ENCODE measurements at regions not wholly inside any gene's neighbourhood (a gene's known extent, or its start where the extent isn't known, plus 50 kb on each side); places are given as distances from the start of the nearest gene placed in this dataset.

DNA sequence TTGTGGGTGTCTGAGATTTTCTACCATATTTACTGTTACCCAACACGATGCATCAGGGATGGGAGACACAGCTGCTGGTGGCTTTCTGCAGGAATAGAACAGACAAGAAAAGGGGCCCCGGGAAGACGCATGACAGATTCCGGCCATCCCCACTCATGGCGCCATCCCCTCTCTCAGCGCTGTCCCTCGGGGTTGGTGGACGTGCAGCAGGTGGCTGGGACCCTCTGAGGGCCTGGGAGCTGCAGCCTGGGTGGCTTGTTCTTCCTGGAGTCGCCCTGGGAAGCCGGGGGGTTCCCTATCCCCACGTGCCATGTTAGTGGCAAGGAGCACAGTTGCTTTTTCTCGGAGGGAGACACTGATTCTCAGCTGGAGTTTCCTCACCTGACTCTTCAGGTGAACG, 1123.3 kb downstream of the BRD1 start:
- no peak for DNase-seq

DNA sequence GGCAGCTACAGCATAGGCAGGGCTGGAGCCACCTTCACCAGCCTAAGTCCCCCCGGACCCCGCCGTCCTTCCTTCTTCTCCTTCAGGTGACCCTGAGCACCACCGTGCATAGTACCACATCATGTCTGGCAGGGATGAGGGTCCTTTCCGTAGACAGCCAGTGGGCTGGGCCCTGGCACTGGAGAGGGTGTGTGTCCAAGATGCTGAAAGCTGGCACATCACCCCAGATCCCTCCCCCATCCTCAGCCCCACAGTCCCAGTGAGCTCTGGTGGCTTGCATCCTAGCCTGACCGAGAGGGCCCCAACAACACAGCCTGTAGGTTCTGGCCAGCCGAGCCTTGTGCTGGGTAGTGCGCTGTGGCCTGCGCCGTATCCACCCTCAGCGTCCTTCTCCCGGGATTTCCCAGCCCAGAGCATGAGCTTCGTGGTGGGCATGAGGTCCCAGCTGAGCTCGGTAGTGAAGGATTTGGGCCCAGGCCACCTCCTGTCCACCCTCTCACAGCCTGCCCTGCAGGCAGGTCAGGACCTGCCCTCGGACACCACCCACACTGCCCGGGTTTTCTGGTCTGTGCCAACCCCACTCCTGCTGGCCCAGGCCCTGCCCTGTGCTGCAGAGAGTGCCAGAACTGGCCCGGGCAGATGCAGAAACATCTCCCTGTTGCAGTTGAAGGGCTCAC, 1124.3 kb downstream of the BRD1 start:
- DNase-seq = no peak

DNA sequence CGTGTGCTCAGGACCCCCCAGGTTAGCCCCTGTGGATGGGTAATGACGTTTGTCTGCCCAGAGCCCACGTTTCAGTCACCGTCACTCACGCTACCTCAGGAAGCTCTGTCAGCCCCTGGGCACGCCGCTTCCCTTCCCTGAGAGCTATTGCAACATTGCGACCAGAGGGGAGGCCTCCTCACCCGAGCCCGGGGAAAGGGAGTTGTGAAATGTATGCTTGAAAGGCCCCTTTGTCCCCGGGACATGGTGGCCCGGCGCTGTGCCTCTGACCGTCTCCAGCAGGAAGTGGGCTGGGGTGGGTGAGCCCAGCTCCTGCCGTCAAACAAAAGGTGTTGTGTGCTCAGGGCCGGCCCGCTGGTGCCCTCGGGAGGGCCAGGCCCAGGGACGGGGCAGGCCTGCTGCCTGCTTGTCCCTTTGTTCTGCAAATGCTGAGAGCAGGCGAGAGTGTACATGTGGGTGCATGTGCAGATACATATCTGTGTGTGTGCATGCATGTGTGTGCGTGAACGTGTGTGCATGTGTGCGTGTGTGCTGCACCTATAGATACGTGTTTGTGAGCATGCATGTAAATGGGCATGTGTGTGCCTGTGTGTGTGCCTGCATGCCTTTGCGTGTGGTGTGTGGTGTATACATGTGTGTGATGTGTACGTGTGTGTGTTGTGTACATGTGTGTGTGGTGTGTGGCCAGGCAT, 1125.0 kb downstream of the BRD1 start:
- DNase-seq = no peak

DNA sequence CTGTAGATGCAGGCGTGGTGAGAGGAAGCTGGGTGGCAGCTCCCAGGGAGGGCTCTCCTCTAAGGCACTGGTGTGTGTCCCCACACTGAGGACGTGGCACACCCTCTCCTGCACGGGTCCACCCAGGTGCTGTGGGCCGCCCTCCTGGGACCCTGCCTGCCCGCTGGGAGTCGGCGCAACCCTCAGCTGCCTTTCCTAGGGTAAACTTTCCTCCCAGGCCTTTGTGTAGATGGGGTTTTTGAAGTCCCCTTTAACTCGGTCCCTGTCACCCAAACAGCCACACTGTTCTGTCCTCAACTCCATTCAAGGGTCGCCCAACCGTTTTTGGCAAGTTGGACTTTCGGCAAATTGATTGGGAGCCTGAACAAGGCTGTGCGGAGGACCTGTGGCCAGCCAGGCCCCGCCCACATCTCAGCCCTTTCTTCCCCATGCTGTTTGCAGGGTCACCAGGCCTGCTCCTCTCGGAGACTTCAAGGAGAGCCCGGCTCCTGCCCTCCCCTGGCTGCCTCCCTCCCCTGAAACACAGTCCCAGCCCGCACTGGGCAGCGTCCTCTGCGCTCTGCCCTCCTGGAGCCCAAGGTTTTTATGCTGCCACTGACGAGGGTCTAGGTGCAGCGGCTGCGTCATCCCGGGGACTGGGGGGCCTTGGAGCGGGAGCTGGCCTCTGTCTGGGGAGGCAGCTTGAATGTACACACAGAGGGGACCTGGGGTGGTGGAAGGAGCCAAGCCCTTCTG, 1126.2 kb downstream of the BRD1 start:
- no peak for DNase-seq

DNA sequence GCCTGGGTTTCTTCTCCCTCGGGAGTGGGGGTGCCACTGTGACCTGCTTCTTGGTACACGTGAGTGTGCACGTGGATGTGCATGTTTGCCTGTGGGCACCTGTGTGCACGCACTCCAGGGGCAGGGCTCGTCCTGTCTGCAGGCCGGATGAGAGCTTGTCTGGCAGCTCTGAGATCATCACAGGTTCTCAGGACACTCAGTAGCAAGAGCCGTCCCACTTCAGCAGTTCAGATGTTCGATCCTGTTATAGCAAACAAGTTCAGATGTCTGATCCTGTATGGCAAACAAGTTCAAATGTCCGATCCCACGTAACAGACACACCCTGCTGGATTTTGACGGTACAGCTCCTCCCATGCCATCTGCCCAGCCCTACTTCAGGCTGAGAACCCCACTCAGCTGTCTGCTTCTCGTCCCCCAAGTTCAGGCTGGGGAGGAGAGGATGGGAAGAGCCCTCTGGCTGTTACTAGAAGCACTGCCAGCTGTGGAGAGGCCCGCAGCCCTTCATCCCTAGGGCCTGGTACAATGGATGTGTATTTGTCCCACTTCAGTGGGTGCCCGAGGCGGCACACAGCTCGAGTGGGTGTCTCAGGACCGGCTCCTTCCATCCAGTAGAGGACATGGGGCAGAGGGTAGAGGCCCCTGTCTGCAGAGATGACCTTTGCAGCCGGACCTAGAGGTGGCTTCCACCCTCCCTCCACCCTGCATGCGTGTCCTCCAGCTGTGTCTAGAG, 1126.9 kb downstream of the BRD1 start:
- no peak for DNase-seq

DNA sequence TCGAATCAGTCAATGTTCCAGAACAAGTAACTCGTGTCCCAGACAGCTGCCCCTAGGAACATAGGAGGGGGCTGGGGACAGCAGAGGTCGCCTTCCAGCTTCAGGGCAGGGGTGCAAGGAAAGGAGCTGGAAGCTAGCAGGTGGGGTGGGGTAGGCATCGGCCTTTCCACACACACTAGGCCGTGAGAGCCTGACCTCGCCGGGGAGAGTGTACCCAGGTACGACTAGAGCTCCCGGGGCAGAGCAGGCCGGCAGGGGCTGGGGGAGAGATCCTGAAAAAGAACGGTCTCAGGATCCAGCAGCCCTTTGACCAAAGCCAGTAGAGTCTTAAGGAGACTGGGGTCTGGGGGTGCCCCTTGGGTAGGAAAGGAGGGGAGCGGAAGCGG, 1127.5 kb downstream of the BRD1 start:
- no peak for DNase-seq

DNA sequence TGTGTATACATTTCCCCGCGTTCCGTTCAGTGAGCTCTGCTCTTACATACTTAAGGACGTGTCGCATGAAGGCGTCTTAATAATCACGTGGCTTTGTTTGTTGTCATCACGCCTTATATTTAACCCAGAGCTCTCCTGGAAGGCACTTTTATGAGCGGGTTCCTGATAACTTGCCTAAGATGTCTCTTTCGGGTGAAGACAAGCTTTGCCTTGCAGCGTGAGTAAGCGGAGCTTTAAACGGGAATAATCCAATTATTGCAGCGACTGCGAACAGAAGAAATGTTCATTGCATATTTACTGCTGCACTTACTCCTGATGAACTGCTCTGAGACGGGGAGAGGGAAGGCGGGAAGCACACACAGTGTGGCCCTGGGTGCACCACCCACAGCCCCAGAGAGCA, 1128.2 kb downstream of the BRD1 start:
- no peak for DNase-seq

DNA sequence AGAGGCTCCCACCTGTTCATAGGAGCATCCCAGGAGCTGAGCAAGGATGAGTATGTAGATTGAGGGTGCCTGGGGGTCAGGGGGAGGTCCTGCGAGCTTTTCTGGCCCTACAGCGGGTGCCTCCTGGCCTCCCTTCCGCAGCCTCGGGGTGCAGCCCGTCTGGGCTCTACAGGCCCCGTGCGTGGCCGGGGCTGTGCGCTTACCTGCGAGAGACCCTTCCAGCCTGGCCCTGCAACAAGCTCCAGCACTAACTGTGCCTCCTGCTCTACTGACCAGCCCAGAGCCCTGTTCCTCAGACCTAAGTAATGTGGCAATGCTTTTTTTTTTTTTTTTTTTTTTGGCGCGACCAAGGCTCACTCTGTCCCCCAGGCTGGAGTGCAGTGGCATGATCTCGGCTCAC, 1129.1 kb downstream of the BRD1 start:
- no peak for DNase-seq

DNA sequence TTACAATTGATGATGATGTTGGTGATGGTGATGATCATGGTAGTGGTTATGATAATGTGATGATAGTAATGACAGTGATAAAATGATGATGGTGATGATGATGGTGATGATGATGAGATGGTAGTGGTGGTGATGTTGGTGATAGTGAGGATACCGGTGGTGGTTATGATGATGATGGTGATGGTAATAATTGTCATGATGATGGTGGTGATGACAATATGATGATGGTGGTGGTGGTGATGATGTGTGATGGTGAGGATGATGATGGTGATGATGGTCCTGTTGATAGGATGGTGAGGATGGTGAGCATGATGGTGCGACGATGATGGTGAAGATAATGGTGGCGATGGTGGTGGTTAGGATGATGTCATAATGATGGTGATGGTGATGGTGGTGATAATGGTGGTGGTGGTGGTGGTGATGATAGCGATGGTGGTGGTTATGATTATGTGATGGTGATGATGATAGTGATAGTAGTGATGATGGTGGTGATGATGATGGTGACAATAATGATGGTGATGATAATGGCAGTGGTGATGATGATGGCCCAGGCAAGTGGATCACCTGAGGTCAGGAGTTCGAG, 1129.9 kb downstream of the BRD1 start:
- DNase-seq = no peak

DNA sequence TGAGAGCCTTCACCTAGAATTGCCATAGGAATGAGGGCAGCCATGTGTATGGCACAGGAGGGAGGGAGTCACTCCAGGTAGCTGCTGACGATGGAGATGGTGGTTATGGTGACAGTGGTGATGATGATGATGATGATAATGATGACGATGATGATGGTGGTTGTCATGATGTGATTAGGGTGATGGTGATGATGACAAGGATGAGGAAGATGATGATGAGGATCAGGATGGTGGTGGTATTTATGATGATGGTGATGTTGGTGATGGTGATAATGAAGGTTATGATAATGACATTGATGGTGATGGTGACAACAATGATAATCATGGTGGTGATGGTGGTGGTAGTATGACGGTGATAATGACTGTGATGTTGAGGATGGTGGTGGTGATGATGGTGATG, 1130.5 kb downstream of the BRD1 start:
- no peak for DNase-seq

DNA sequence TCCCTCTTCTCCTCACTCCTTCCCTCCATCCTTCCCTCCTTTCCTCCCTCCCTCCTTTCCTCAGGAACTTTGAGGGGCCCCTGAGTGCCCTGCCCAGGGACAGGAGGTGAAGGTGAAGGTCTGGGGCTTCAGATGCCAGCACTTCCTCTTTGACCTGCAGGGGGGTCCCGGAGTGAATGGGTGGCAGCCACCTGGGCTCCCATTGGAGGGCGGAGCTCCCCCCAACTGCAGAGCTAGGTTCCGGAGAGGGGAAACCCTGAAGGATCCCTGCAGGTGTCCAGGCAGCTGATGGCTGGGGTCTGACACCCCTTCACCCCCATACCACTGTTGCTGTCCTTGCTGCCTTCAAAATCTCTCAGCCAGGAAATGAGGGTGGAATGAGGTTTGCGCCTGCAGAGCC, 1131.3 kb downstream of the BRD1 start:
- DNase-seq = no peak

DNA sequence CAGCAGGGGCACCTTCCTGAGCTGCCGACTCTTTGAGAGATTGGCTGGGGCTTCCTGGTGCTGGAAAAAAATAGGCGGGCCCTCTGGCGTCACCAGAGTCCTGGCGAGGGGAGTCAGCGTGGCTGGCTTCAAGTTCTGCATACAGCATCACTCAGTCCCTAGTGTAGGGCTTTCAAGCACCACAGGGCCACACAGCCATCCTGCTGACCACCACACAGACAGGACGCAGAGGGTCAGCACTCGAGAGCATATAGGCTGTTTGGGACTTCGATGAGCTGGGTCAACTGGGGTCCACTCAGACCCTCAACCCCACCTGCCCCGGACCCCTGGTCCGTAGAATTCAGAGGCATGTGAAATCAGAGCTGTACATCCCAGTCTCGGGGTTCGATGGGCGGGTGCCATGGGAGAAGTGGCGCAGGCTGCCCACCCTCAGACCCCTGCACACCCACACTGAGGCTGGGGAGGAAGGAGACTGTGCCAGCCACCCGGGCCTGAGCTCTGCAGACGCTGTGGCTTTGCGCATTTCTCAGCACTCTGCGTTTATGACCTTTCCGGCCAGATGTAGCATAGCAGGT, 1131.9 kb downstream of the BRD1 start:
- DNase-seq = no peak

DNA sequence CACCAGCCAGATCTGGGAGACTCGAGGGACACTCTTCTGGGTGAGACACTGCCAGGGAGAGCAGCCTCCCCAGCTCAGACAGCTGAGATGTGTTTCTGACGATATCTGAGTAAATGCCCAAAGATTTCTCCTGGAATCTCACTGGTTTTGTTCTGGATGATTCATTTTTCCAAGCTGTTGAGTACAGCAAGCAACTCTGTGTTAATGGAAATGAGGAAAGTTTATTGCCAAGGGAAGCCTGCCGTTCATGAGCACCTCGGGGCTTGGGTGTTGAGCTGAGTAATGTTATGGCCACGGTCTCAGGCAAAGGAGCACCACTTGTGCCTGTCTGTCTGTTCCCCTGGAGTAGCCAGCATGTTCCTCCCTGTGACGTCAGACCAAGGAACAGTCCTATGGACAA, 1132.4 kb downstream of the BRD1 start:
- no peak for DNase-seq

DNA sequence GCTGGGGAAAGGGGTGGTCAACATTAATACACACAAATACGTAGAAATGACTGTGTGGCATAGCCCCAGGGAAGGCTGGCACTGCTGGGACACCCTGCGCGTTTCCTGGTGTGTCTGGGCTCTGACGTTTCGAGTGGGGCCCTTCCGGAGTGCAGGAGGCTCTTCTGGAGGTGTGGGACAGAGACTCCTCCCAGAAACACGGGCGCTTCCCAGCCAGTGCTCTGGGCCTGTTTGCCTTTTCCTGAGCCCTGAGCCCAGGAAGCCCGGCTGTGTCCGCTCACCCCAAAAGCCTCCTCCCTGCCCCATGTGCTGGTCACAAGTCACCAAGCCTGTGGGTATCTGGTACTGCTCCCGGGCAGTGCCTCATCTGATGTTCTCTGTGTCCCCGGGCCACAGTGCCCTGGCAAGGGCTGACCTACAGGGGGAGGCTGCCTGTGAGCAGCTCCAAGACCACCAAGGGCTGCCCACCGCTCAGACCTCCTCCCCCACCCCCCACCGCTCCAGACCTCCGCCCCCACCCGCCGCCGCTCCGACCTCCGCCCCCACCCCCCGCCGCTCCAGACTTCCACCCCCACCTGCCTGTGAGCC, 1133.3 kb downstream of the BRD1 start:
- DNase-seq = no peak

DNA sequence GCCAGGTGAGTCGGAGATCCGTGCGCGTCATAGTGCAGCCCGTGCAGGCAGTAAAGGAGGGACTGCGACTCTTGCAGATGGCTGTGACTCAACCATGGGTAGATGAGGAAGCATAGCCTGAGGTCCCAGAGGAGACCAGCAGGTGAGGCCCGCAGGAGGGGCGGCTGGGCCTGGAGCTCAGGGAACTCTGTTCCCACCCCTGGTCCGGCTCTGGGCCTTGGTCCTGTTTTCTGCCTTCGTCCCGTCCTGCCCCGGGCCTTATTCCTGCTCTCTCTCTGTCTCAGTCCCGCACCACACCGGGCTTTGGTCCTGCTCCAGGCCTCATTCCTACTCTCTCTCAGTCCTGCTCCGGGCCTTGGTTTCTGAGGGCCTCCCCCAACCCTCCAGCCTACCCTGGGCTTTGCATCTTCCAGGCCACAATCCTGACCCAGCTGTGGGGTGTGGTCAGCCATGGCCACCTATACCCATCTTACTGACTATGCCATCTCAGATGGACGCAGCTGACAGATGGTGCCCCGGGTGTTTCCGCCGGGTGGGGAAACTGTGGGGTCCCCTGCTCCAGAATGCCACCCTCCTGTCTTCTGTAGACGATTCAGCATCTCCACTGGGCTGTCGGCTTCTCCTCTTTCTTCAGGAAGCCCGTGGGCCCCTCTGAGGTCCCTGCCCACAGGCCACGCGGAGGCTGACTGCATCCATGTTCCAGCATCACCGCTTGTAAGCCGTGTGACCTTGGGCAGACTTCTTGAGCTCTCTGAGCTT, 1134.1 kb downstream of the BRD1 start:
- DNase-seq = no peak

DNA sequence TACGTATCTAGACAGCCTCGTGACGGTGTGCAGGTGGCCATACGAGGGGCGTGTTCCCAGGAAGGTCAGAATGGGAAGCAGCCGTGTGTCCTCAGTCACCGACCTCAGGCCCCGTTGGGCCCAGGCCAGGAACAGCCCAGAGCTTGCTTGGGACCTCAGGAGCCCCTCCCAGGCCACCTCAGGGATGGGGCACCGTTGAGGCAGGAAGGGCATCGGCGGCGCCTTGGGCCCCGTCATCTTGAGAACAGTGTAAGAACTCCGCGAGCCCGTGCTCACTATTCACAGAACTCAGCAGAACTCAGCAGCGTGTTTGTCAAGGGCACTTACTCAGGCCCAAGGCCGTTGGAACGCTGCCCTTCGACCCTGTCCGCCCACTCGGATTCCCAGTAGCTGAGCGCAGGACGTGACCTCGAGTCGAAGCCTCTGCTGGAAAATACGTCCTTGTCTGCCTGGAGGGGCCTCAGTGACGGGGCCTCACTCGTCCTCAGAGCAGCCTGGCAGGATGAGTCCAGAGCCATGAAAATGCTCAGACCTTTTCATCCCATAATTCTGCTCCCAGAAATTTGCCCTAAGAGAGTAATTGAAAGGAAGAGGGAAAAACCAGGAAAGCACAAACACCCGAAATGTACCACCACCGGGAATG, 1134.8 kb downstream of the BRD1 start:
- no peak for DNase-seq

DNA sequence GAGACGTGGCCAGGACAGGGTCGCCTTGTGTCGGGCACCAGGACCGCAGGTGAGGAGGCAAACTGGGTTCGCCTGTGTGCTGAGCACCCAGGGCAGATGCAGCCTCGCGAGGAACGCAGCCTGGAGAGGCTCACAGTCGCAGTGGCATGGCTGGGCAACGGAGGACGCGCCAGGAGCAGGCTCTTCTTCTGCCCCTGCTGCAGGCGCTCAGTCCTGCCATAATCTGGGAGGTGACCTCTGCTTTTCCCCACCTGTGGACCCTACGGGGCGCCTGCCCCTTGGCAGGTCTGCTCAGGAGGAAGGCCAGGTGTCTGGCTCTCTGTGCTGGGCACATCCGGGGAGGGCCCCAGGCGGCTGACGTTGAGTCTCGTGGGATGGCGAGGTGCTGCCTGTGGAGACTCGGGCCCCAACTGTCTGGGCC, 1136.2 kb downstream of the BRD1 start:
- DNase-seq = no peak

DNA sequence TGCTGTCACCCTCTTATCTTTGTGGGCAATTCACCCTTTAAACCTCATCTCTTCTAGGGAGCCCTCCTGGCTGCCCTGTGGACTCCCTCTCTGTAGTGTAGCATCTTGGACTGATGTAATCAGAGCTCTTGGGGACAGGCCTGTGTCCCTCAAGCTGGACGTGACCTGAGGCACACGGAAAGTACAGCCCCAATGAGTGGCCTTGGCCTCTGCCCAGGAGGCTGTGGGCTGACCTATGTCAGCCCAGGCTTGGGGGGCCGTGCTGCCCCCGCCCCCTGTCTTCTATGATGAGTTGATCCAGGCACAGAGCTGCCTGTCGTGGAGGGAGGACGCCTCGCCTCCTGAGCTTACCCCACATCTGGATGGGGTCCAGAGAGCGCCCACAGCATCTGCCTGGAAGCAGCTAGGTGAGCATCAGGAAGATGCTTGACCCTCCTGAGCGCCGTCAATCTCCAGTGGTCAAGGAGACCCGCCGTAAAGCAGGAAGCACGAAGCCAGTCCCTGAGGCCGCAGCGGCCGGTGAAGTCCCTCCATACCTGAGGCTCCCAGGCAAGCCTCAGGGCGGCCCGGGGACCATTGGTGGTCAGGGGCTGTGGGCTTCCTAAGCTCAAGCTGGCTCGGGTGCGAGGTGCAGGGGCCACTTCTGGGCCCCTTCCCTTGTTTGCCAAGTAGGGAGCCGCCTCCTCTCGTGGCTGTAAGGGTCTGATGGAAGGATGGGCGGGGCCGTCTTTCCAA, 1136.9 kb downstream of the BRD1 start:
- DNase-seq = no peak

DNA sequence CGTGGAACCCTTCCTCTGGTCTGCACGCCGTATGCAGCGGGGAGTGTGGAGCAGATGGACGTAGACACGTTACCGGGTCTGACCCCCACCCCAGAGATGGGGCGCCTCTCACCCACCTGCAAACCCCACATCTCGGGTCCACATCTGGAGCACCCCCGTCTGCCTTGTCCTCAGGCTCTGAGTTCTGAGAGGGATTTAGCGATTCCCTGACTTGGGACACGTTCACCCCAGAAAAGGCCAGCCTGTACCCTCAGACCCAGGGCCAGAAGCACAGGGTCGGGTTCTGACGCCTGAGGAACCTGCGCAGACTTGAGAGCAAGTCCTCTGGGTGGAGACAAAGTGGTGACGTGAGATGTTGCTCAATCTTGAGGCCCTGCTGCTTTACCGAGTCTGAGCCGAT, 1138.5 kb downstream of the BRD1 start:
- no peak for DNase-seq

DNA sequence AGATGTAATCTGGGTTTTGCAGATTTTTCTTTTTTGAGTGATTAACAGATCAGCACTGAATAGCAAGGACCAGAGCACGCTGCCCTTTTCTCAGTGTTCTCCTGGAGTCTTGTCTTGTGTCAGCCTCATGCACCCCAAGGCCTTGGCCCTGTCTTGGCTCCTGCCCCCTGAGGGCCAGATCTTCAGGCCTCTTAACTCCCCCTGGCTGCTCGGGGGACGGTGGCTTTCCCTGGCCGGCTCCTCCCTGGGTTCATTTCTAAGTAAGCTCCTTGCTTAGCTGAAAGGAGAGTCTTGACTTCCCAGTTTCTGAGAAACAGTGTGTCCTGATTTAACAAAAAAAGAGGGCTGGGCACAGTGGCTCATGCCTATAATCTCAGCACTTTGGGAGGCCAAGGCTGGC, 1139.3 kb downstream of the BRD1 start:
- no peak for DNase-seq

Data from stimulated activated CD4-positive, alpha-beta T cell treated with anti-CD3 and anti-CD28 coated beads, Interleukin-12 subunit alpha, Interleukin-12 subunit beta, amount 100 ng/mL, for 4 hours (primary cell).